Limb (tissue), 2 donors: ENCODE measurements at regions not wholly inside any gene's neighbourhood (a gene's known extent, or its start where the extent isn't known, plus 50 kb on each side); places are given as distances from the start of the nearest gene placed in this dataset.
A peak's percentile ranks its signal among the peaks of the same experiment; 100 is the strongest.

ENCODE experiments used
- DNase-seq, 2 donors: peaks; one replicate each; pipeline ENCODE4 v3.0.0-alpha.2; 2016; ENCODE audit errors: extremely low spot score in 2 of 2

- no peak for DNase-seq
Observed at GRCh38 chr4:127203562-127204200, 429.1 kb upstream of the INTU start.

- no peak for DNase-seq
Observed at GRCh38 chr4:127204322-127204721, 428.4 kb upstream of the INTU start.

DNA sequence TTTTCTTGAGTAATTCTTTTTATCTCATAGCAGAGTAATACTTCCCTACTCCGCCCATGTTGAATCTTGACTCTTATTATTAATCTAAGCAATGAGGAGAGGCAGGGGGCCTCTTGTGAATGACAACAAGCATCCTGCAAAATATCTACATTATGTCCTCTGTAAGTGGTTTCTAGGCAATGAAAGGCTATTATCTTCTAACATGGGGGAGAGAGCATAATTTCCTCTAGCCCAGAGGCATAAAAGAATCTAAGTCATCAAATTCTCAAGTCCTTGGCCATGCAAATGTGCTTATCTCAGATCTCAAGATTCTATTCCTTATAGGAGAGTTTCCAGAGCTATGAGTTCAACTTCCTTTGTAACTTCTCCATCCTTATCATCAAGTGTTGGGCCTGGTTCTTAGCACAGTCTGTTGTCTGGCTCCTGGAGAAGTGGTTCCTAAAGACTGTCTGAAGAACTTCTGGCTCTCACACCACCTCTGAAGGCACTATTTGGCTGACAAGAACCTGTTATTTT lies 423.1 kb upstream of the INTU start:
- DNase-seq, result no peak

GRCh38 chr4:127210893-127211649 lies 421.7 kb upstream of the INTU start:
- DNase-seq, result peak in 1 of 2 donors; percentile 45

- DNase-seq, result peak in 1 of 2 donors; percentile 64
Observed at GRCh38 chr4:127211650-127212560, 420.9 kb upstream of the INTU start.

GRCh38 chr4:127212701-127213100 lies 420.1 kb upstream of the INTU start:
- DNase-seq, result no peak

DNA sequence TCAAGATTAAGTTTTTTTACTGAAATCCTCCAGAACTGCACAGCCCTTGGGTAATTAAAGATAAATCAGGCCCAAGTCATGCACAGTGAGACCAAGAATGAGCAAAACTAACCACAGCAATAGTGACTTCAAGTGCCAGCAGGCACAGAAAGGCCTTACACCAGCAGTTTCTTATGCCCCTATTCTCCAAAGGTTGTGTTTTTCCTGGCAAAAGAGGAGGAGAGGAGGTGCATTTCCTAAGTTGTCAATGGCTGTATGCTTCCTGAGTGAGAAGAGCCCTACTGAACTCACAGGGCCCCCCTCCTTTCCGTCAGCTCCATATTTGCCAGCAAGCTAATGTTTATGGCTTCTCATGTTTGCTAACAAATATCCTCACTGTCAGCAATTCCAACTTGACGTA lies 418.7 kb upstream of the INTU start:
- peak in 1 of 2 donors; percentile 36 for DNase-seq

DNA sequence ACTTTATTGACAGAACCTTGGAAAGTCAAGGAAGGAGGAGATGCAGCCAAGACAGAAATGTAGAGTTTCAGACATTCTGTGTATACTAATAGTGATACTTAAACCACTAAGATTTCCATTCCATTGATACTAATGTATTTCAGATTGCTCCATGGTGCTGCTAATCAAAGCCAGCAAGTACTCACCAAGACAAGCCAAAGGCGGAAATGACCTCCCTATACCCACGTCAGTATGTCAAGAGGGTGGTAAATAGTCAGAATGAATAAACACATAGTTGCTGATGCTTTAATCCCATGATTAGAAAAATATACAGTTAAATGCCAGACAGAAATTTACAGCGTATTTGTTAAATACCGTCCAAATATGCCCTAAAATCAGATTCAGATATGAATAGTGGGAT lies 417.8 kb upstream of the INTU start:
- DNase-seq, result no peak

DNA sequence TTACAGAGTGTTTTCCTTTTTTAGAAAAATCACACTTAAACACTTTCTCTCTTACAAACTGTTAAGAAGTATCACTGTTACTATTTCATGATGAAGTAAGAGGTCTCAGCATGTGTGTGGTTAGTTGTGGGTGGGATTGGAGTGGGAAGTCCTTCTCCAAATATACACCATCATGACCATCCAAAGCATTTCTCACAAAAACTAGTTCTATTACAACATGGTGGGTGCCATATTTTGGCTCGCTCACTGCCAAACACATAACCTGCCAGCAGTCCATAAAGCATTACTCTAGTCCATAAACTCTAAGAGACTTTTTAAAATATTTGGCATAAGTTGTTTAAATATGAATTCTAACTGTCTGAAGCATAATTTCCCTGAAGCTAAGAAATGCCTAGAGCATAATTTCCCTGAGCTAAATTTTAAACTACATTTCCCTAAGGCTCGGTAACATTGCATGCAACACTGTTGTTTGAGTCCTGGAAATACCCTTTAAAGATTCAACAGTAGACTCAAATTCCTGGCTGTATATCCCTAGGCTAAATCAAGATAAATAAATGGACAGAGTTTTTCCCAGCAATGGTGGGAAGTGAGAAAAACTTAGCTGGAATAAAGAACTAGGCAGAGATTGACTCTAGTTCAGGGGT lies 415.0 kb upstream of the INTU start:
- no peak for DNase-seq

GRCh38 chr4:127219232-127219631 lies 413.5 kb upstream of the INTU start:
- DNase-seq, result no peak

DNA sequence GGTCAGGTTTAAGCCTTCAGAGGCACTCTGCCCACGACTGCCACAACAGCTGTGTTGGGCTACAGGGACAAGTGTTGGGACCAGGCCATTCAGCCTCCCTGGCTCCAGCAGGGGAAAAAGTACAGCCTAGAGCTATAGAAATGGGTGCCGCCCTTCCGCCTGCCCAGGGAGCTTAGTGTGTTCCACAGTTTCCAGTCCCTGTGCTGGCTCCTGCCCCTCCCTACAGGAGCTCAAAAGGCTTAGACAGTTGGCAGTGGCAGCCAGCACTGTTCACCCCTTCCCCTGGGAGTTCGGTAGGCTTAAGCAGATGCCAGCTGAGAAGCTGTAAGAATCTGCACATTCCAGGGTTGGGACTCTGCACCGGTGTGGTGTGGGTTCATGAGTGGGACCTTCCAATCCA lies 408.2 kb upstream of the INTU start:
- DNase-seq, result no peak

DNA sequence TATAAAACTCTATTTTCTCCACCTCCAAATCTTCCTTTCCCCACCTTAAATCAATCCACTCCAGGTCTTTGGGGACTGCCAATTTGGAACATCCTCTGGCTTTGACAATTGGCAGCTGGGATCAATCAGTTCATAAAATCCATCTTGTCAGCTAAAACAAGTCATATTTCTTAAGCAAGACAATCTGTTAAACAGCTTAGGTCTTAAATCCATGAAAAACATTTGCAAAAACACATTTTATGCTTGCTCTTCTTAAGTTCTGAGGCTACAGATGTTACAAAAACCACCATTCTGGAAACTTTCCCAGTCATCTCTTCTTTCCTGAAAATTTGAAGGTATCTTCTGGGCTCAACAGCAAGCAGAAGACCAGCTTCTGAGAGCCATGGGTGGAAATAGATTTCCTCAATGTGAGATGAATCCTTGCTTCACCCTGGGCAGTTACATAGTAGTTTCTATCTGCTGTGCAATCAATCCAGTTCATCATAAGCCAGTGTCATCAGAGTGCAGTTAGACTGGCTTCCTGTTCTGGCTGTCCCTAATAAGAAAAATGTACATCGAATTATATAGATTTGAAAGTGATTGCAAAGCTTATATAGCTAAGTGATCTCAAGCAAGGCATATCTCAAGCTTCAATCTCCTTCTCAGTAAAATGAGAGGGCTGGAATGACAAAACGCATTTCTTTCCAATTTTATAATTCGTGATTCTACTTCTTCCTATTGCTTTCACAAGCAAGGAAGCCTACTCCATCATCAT lies 402.7 kb upstream of the INTU start:
- DNase-seq, result peak in 1 of 2 donors; percentile 58

GRCh38 chr4:127236889-127237288 lies 395.9 kb upstream of the INTU start:
- no peak for DNase-seq

- no peak for DNase-seq
Observed at GRCh38 chr4:127237581-127237980, 395.2 kb upstream of the INTU start.

GRCh38 chr4:127238956-127239475 lies 393.7 kb upstream of the INTU start:
- DNase-seq, result no peak

GRCh38 chr4:127239902-127240763 lies 392.6 kb upstream of the INTU start:
- no peak for DNase-seq

DNA sequence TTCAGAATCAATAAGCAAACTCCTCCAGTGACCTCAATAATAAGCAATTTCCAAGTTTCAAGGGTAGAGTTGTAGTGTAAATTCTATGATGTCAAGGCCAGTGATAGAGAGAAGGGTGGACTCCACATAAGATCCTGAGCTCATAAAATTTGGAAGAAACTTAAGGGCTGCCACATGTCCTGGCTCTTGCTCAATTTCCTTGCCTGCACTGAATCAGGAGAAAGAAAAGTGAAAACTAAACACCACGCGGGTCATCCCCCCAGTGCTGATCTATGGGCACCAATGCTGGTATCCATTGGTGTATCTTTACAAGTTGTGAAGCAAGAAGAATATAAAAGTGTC lies 392.0 kb upstream of the INTU start:
- no peak for DNase-seq

DNA sequence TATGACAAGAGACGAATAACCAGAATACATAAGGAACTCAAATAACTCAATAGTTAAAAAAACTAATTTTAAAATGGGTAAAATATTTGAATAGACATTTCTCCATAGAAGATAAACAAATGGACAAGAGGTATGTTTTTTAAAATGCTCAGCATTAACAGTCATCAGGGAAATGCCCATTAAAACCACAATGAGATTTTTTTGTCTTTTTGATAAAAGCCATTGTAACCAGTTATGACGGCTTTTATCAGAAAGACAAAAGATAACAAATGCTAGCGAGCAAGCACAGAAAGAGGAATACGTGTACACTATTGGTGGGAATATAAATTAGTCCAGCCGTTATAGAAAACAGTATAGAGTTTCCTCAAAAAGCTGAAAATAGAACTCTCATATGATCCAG lies 388.2 kb upstream of the INTU start:
- DNase-seq, result no peak
